ENCODE measurements at regions not wholly inside any gene's neighbourhood (a gene's known extent, or its start where the extent isn't known, plus 50 kb on each side); places are given as distances from the start of the nearest gene placed in this dataset.

DNA sequence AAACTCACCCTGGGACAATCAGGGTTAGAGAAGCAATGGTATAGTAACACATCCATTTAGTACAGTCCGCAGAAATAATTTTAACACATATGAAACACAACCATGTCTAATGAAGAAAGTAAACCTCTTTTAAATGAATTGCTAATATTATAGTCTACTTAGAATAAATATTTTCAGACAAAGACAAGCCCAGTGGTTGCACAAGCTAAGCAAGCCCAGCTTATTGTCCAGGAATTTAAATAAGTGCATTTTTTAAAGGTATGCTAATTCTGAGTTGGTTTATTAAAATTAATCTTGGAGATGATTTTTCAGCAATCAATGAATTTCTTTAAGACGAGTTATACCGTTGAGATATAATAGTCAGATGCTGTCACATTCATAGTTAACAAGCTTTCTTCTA lies 118.8 kb upstream of the BLID start:
- no peak for TF ChIP-seq GATA2 (IDR thresholded peaks at IDR 0.05; ENCODE audit: low read depth, low read length)
- no peak for TF ChIP-seq GATA3 (IDR thresholded peaks at IDR 0.05; ENCODE audit: low read depth, low read length)

Data from SH-SY5Y (cell line).